ENCODE measurements at regions not wholly inside any gene's neighbourhood (a gene's known extent, or its start where the extent isn't known, plus 50 kb on each side); places are given as distances from the start of the nearest gene placed in this dataset.
"Not testable (repeated sequence)": the region's sequence is repeated elsewhere in the genome, so short reads cannot be mapped to it uniquely, and the experiment has no call there.

- no peak overlapping the region for H3K27ac Mint-ChIP-seq
- ChIA-PET POLR2A (no interaction called here), CTCF (no interaction called here)
- 88% methylated on average over 16 of the region's 16 CpGs for WGBS (ENCODE audit: insufficient coverage)
- H3K9me3 Mint-ChIP-seq (ENCODE audit: insufficient read depth) = no peaks in the 10 kb centered on the region
- H3K4me3 Mint-ChIP-seq = no peak overlapping the region
- Histone ChIP-seq H3K36me3 (replicated peaks in 1 of 2; ENCODE audit: control extremely low read depth in 1 of 2, control insufficient read depth in 1 of 2, extremely low read depth in 1 of 2, insufficient read depth in 2 of 2, low read length in 1 of 2) (no peaks in the 10 kb centered on the region), H2AFZ (ENCODE audit: insufficient read depth, low read depth, low read length, poor library complexity, severe bottlenecking) (no peak overlapping the region), H3K27ac (ENCODE audit: low read length in 2 of 2) (no peak overlapping the region), H3K27me3 (replicated peaks in 1 of 4; ENCODE audit: control extremely low read depth in 1 of 4, control insufficient read depth in 3 of 4, insufficient read depth in 4 of 4, low read length in 3 of 4) (peaks cover 0 to 4% (median 0%) of the 10 kb centered on the region in 4 experiments), H4K20me1 (ENCODE audit: control insufficient read depth, insufficient read depth, low read length, poor library complexity, severe bottlenecking) (no peaks in the 10 kb centered on the region), H3K4me3 (ENCODE audit: control extremely low read depth in 1 of 5, extremely low read depth in 1 of 5, insufficient read depth in 1 of 5, low read depth in 2 of 5, low read length in 4 of 5) (no peak overlapping the region), H3K9ac (ENCODE audit: low read length) (no peak overlapping the region), H3K4me2 (replicated peaks; ENCODE audit: low read depth, low read length, poor library complexity, severe bottlenecking) (no peak overlapping the region), H3K9me3 (ENCODE audit: control extremely low read depth in 1 of 3, control insufficient read depth in 2 of 3, insufficient read depth in 1 of 3, low read length in 2 of 3) (peaks cover 0 to 47% (median 3%) of the 10 kb centered on the region in 3 donors), H3K79me2 (ENCODE audit: control insufficient read depth, insufficient read depth, low read length) (no peaks in the 10 kb centered on the region), H3K4me1 (ENCODE audit: control insufficient read depth in 2 of 2, insufficient read depth in 2 of 2, low read length in 2 of 2) (no peaks in the 10 kb centered on the region)
- DNase-seq = no peak
- ATAC-seq (ENCODE audit: low read depth) = no peak
- TF ChIP-seq CTCF (IDR thresholded peaks at IDR 0.05) (no peak), EZH2 (IDR thresholded peaks at IDR 0.05; ENCODE audit: borderline replicate concordance, insufficient read depth, low read depth, low read length, poor library complexity, severe bottlenecking) (no peak)
- no peaks in the 10 kb centered on the region for H3K4me1 Mint-ChIP-seq
- intact Hi-C loops (cut with micrococcal nuclease) = no loop called here
- H3K27me3 Mint-ChIP-seq = no peaks in the 10 kb centered on the region
Measured at GRCh38 chr15:20280933-20281463, 260.6 kb downstream of the GOLGA6L6 start.

DNA sequence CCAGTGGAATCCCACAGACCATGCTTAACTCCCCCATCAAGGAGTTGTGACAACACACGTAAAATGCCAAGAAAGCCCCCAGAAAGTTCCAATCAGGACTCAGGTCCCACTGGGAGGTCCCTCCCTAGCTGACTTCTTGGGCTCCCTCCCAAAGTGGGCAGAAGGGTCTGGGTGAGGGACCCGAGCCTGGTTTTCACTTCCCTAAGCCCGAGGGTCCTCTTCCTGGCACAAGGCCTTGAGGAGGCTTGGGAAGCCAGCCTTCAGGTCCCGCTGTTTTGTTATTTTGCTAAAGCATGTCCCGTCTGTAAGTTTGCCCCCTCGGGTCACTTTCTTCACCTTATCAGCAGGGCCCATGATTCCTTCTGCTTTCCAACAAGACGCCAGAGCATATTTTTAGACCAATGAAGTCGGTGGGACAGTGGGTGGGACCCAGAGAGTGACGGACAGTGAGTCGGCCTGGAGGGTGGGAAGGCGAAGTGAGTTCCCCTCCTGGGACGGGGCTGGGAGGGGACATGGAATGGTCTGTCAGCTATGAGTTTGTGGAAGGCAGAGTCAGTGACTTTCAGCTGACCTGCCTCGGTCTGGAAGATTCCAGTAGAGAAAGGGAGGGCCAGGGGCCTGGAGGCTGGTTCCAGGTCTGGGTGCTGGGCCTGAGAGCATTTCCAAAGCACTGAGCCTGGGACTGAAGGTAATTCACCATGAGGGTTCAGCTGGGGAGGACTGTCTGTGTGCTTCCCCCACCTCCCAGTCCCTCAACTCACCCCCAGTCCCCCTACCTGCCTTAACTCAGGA lies 261.3 kb downstream of the GOLGA6L6 start:
- H3K27ac ChIP-seq (ENCODE audit: low read length in 2 of 2); H3K9ac ChIP-seq (ENCODE audit: low read length); H2AFZ ChIP-seq (ENCODE audit: insufficient read depth, low read depth, low read length, poor library complexity, severe bottlenecking); H3K4me1 Mint-ChIP-seq; POLR2A ChIA-PET; H3K4me3 Mint-ChIP-seq; H3K27me3 Mint-ChIP-seq; H3K79me2 ChIP-seq (ENCODE audit: control insufficient read depth, insufficient read depth, low read length); CTCF ChIA-PET; DNase-seq; ATAC-seq (ENCODE audit: low read depth); H3K36me3 ChIP-seq (replicated peaks in 1 of 2; ENCODE audit: control extremely low read depth in 1 of 2, control insufficient read depth in 1 of 2, extremely low read depth in 1 of 2, insufficient read depth in 2 of 2, low read length in 1 of 2); H3K9me3 Mint-ChIP-seq (ENCODE audit: insufficient read depth); H4K20me1 ChIP-seq (ENCODE audit: control insufficient read depth, insufficient read depth, low read length, poor library complexity, severe bottlenecking); H3K4me3 ChIP-seq (ENCODE audit: control extremely low read depth in 1 of 5, extremely low read depth in 1 of 5, insufficient read depth in 1 of 5, low read depth in 2 of 5, low read length in 4 of 5); intact Hi-C loops (cut with micrococcal nuclease); H3K27me3 ChIP-seq (replicated peaks in 1 of 4; ENCODE audit: control extremely low read depth in 1 of 4, control insufficient read depth in 3 of 4, insufficient read depth in 4 of 4, low read length in 3 of 4); H3K4me2 ChIP-seq (replicated peaks; ENCODE audit: low read depth, low read length, poor library complexity, severe bottlenecking); H3K27ac Mint-ChIP-seq; H3K4me1 ChIP-seq (ENCODE audit: control insufficient read depth in 2 of 2, insufficient read depth in 2 of 2, low read length in 2 of 2): not testable (repeated sequence)
- peaks cover 0 to 47% (median 3%) of the 10 kb centered on the region in 3 donors for H3K9me3 ChIP-seq (ENCODE audit: control extremely low read depth in 1 of 3, control insufficient read depth in 2 of 3, insufficient read depth in 1 of 3, low read length in 2 of 3)
- 84% methylated on average over 13 of the region's 13 CpGs for WGBS (ENCODE audit: insufficient coverage)

DNA sequence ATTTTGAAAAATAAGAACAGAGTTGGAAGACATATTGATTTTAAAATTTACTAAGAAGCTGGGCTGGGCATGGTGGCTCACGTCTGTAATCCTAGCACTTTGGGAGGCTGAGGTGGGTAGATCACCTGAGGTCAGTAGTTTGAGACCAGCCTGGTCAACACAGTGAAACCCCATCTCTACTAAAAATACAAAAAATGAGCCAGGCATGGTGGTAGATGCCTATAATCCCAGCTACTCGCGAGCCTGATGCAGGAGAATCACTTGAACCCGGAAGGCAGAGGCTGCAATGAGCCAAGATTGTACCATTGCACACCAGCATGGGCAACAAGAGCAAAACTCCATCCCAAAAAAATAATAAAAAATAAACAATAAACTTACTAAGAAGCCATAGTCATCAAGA lies 262.5 kb downstream of the GOLGA6L6 start:
- CTCF ChIA-PET; ATAC-seq (ENCODE audit: low read depth); H3K27me3 Mint-ChIP-seq; DNase-seq; H3K9ac ChIP-seq (ENCODE audit: low read length); H3K9me3 Mint-ChIP-seq (ENCODE audit: insufficient read depth); H3K27ac ChIP-seq (ENCODE audit: low read length in 2 of 2); H3K36me3 ChIP-seq (replicated peaks in 1 of 2; ENCODE audit: control extremely low read depth in 1 of 2, control insufficient read depth in 1 of 2, extremely low read depth in 1 of 2, insufficient read depth in 2 of 2, low read length in 1 of 2); H2AFZ ChIP-seq (ENCODE audit: insufficient read depth, low read depth, low read length, poor library complexity, severe bottlenecking); H3K27me3 ChIP-seq (replicated peaks in 1 of 4; ENCODE audit: control extremely low read depth in 1 of 4, control insufficient read depth in 3 of 4, insufficient read depth in 4 of 4, low read length in 3 of 4); H3K4me1 ChIP-seq (ENCODE audit: control insufficient read depth in 2 of 2, insufficient read depth in 2 of 2, low read length in 2 of 2); H3K4me3 Mint-ChIP-seq; H4K20me1 ChIP-seq (ENCODE audit: control insufficient read depth, insufficient read depth, low read length, poor library complexity, severe bottlenecking); intact Hi-C loops (cut with micrococcal nuclease); H3K4me1 Mint-ChIP-seq; H3K79me2 ChIP-seq (ENCODE audit: control insufficient read depth, insufficient read depth, low read length); H3K4me2 ChIP-seq (replicated peaks; ENCODE audit: low read depth, low read length, poor library complexity, severe bottlenecking); H3K27ac Mint-ChIP-seq; POLR2A ChIA-PET; H3K4me3 ChIP-seq (ENCODE audit: control extremely low read depth in 1 of 5, extremely low read depth in 1 of 5, insufficient read depth in 1 of 5, low read depth in 2 of 5, low read length in 4 of 5): not testable (repeated sequence)
- 70% methylated on average over 4 of the region's 4 CpGs for WGBS (ENCODE audit: insufficient coverage)
- peaks cover 0 to 51% (median 0%) of the 10 kb centered on the region in 3 donors for H3K9me3 ChIP-seq (ENCODE audit: control extremely low read depth in 1 of 3, control insufficient read depth in 2 of 3, insufficient read depth in 1 of 3, low read length in 2 of 3)
